CD14-positive monocyte (primary cell): ENCODE measurements at regions not wholly inside any gene's neighbourhood (a gene's known extent, or its start where the extent isn't known, plus 50 kb on each side); places are given as distances from the start of the nearest gene placed in this dataset.

Experiments
- DNase-seq, 3 donors: peaks; one replicate each; pipeline ENCODE4 v3.0.0-alpha.2; 2011 to 2022
- H2AFZ ChIP-seq: 2 replicates; pipeline ENCODE4 v1.6.0; 2012; ENCODE audit warnings: mild to moderate bottlenecking, low read depth, low read length, inconsistent platforms; ENCODE audit not compliant: insufficient read depth, poor library complexity, severe bottlenecking
- H3K27ac ChIP-seq, 2 donors: 1 replicate in 1 of 2; 2 replicates in 1 of 2; pipeline ENCODE4 v1.5.1; 2012 to 2013; ENCODE audit warnings: low read length in 2 of 2, control low read depth in 1 of 2, inconsistent platforms in 1 of 2, low read depth in 1 of 2, mild to moderate bottlenecking in 1 of 2
- H3K27me3 ChIP-seq, 2 donors: one replicate each; pipeline versions ENCODE4 v1.6.0 to v1.6.1; 2011 to 2013; ENCODE audit warnings: low read length in 2 of 2; ENCODE audit not compliant: control insufficient read depth in 2 of 2, insufficient read depth in 2 of 2
- H3K36me3 ChIP-seq, 2 donors: replicated peaks in 1 of 2; 1 replicate in 1 of 2; 2 replicates in 1 of 2; pipeline versions ENCODE4 v1.5.1 to v1.6.1; 2012 to 2013; ENCODE audit warnings: low read length in 2 of 2, control low read depth in 1 of 2, inconsistent platforms in 1 of 2, mild to moderate bottlenecking in 1 of 2; ENCODE audit not compliant: insufficient read depth in 2 of 2, control insufficient read depth in 1 of 2
- H3K4me1 ChIP-seq, 2 donors: 1 replicate in 1 of 2; 2 replicates in 1 of 2; pipeline versions ENCODE4 v1.5.1 to v1.6.1; 2012 to 2013; ENCODE audit warnings: low read length in 2 of 2, control low read depth in 1 of 2, inconsistent platforms in 1 of 2, mild to moderate bottlenecking in 1 of 2, moderate library complexity in 1 of 2; ENCODE audit not compliant: insufficient read depth in 2 of 2, control insufficient read depth in 1 of 2
- H3K4me2 ChIP-seq: replicated peaks from 2 replicates; pipeline ENCODE3; 2012; ENCODE audit warnings: low read length, moderate library complexity, mild to moderate bottlenecking; ENCODE audit not compliant: poor library complexity, severe bottlenecking; ENCODE audit errors: extremely low read depth
- H3K4me3 ChIP-seq, 3 experiments: fragments of 200-600 bp in 1 of 3; sonication (generic) in 1 of 3; replicated peaks in 1 of 3; 1 replicate in 2 of 3; 2 replicates in 1 of 3; pipeline ENCODE4 v1.5.1; 2011 to 2013; ENCODE audit warnings: low read length in 3 of 3, mild to moderate bottlenecking in 3 of 3, control low read depth in 2 of 3, low read depth in 2 of 3, inconsistent platforms in 1 of 3, moderate library complexity in 1 of 3
- H3K79me2 ChIP-seq: 2 replicates; pipeline ENCODE4 v1.6.0; 2012; ENCODE audit warnings: mild to moderate bottlenecking, control low read depth, inconsistent platforms, low read length, moderate library complexity; ENCODE audit not compliant: insufficient read depth
- H3K9ac ChIP-seq: 2 replicates; pipeline ENCODE4 v1.6.0; 2017; ENCODE audit warnings: low read length, mild to moderate bottlenecking; ENCODE audit not compliant: insufficient read depth, poor library complexity, severe bottlenecking
- H3K9me3 ChIP-seq, 2 donors: replicated peaks in 1 of 2; 1 replicate in 1 of 2; 2 replicates in 1 of 2; pipeline versions ENCODE4 v1.5.1 to v1.6.1; 2012 to 2013; ENCODE audit warnings: low read length in 2 of 2, control low read depth in 1 of 2; ENCODE audit not compliant: control insufficient read depth in 1 of 2, insufficient read depth in 1 of 2
- H4K20me1 ChIP-seq: 2 replicates; pipeline ENCODE4 v1.6.0; 2012; ENCODE audit warnings: mild to moderate bottlenecking, low read length, control low read depth, moderate library complexity; ENCODE audit not compliant: insufficient read depth
- H3K27ac Mint-ChIP-seq, 7 donors: one replicate each; pipeline ENCODE4 v1.8.0; 2020; ENCODE audit warnings: mild to moderate bottlenecking in 7 of 7, mixed read lengths in 7 of 7, moderate library complexity in 6 of 7, inconsistent platforms in 2 of 7
- H3K27me3 Mint-ChIP-seq, 3 donors: one replicate each; pipeline ENCODE4 v1.8.0; 2021 to 2022; ENCODE audit warnings: low read depth in 3 of 3, mild to moderate bottlenecking in 3 of 3, mixed read lengths in 3 of 3, moderate library complexity in 3 of 3, inconsistent platforms in 1 of 3
- H3K36me3 Mint-ChIP-seq, 2 donors: one replicate each; pipeline ENCODE4 v1.8.0; 2020; ENCODE audit warnings: mixed read lengths in 2 of 2, inconsistent platforms in 1 of 2, mild to moderate bottlenecking in 1 of 2
- H3K4me1 Mint-ChIP-seq: one replicate; pipeline ENCODE4 v1.8.0; 2020; ENCODE audit warnings: mild to moderate bottlenecking, mixed read lengths
- H3K4me3 Mint-ChIP-seq, 2 donors: one replicate each; pipeline ENCODE4 v1.8.0; 2020; ENCODE audit warnings: mild to moderate bottlenecking in 2 of 2, mixed read lengths in 2 of 2, moderate library complexity in 1 of 2
- H3K9me3 Mint-ChIP-seq, 7 donors: one replicate each; pipeline ENCODE4 v1.8.0; 2020 to 2022; ENCODE audit warnings: mixed read lengths in 7 of 7, mild to moderate bottlenecking in 6 of 7, moderate library complexity in 6 of 7, inconsistent platforms in 2 of 7
- CTCF ChIP-seq: fragments of 200-600 bp; IDR thresholded peaks from one replicate; pipeline ENCODE4 v1.8.0; 2022; ENCODE audit warnings: antibody characterized with exemption, mild to moderate bottlenecking
- WGBS: methylation state at CpG from one replicate; pipeline ENCODE4 v1.1.5; 2013; ENCODE audit warnings: missing lambda C conversion rate; ENCODE audit not compliant: insufficient coverage; 5-methylcytosine and 5-hydroxymethylcytosine counted together
- intact Hi-C, 2 donors: fragments of 100-400 bp; cut with micrococcal nuclease; formaldehyde crosslinking; loops; one replicate each; pipeline versions ENCODE4 v1.15.0 to v1.15.1; 2023

- Histone ChIP-seq H3K4me3 (no peak overlapping the region), H3K9ac (no peak overlapping the region), H3K79me2 (no peaks in the 10 kb centered on the region), H3K9me3 (no peaks in the 10 kb centered on the region), H3K4me2 (no peak overlapping the region), H3K4me1 (no peaks in the 10 kb centered on the region), H3K36me3 (no peaks in the 10 kb centered on the region), H3K27ac (no peak overlapping the region), H2AFZ (no peak overlapping the region), H3K27me3 (no peaks in the 10 kb centered on the region), H4K20me1 (no peaks in the 10 kb centered on the region)
- Mint-ChIP-seq H3K9me3 (peaks cover 0 to 2% (median 0%) of the 10 kb centered on the region in 7 donors), H3K4me1 (no peaks in the 10 kb centered on the region), H3K27ac (no peak overlapping the region), H3K27me3 (peaks cover 2 to 8% (median 4%) of the 10 kb centered on the region in 3 donors), H3K4me3 (no peak overlapping the region), H3K36me3 (no peaks in the 10 kb centered on the region)
- 80% methylated on average over 1 of the region's 2 CpGs for WGBS
- DNase-seq = no peak
- TF ChIP-seq CTCF = no peak
- intact Hi-C loops = no loop called here
These were observed 525.4 kb downstream of the TMEM121 start for GRCh38 chr14:106051796-106052195.

- H3K36me3 ChIP-seq = no peaks in the 10 kb centered on the region
- H2AFZ ChIP-seq = no peak overlapping the region
- intact Hi-C loops = no loop called here
- Mint-ChIP-seq H3K4me1 (no peaks in the 10 kb centered on the region), H3K27me3 (peaks cover 2 to 11% (median 8%) of the 10 kb centered on the region in 3 donors), H3K36me3 (no peaks in the 10 kb centered on the region), H3K4me3 (no peak overlapping the region), H3K9me3 (peaks cover 0 to 2% (median 0%) of the 10 kb centered on the region in 7 donors), H3K27ac (no peak overlapping the region)
- DNase-seq = no peak
- H3K9me3 ChIP-seq = no peaks in the 10 kb centered on the region
- H3K27ac ChIP-seq = no peak overlapping the region
- 0% methylated on average over 1 of the region's 6 CpGs for WGBS
- no peak overlapping the region for H3K9ac ChIP-seq
- H3K79me2 ChIP-seq = no peaks in the 10 kb centered on the region
- peaks cover 0 to under 1% of the 10 kb centered on the region in 2 donors for H3K27me3 ChIP-seq
- TF ChIP-seq CTCF = no peak
- H3K4me3 ChIP-seq = no peak overlapping the region
- no peaks in the 10 kb centered on the region for H3K4me1 ChIP-seq
- no peaks in the 10 kb centered on the region for H4K20me1 ChIP-seq
- H3K4me2 ChIP-seq = no peak overlapping the region
These were observed 528.9 kb downstream of the TMEM121 start for GRCh38 chr14:106055289-106055688.
